Osteoblast (primary cell): ENCODE measurements at regions not wholly inside any gene's neighbourhood (a gene's known extent, or its start where the extent isn't known, plus 50 kb on each side); places are given as distances from the start of the nearest gene placed in this dataset.

Experiments used
- DNase-seq: peaks from one replicate; pipeline ENCODE4 v3.0.0; 2011; ENCODE audit warnings: low spot score, mixed read lengths; ENCODE audit not compliant: insufficient read length; ENCODE audit errors: missing footprints
- H2AFZ ChIP-seq: 2 replicates; pipeline ENCODE4 v1.6.0; 2011; ENCODE audit warnings: mild to moderate bottlenecking, low read length
- H3K27ac ChIP-seq: 2 replicates; pipeline ENCODE4 v1.5.1; 2011; ENCODE audit warnings: mild to moderate bottlenecking, low read depth, low read length, moderate library complexity
- H3K27me3 ChIP-seq: 2 replicates; pipeline ENCODE4 v1.6.0; 2012; ENCODE audit warnings: mild to moderate bottlenecking, control low read depth, inconsistent platforms, low read length, moderate library complexity; ENCODE audit not compliant: insufficient read depth
- H3K36me3 ChIP-seq: 2 replicates; pipeline ENCODE4 v1.5.1; 2011; ENCODE audit warnings: mild to moderate bottlenecking, low read length, control low read depth, moderate library complexity; ENCODE audit not compliant: insufficient read depth
- H3K4me1 ChIP-seq: 2 replicates; pipeline ENCODE4 v1.5.1; 2011; ENCODE audit warnings: mild to moderate bottlenecking, low read length, control low read depth, moderate library complexity; ENCODE audit not compliant: insufficient read depth
- H3K4me2 ChIP-seq: 2 replicates; pipeline ENCODE4 v1.6.0; 2011; ENCODE audit warnings: mild to moderate bottlenecking, low read length; ENCODE audit not compliant: insufficient read depth
- H3K4me3 ChIP-seq: fragments of 200-600 bp; sonication (generic); 3 replicates; pipeline ENCODE4 v1.5.1; 2012; ENCODE audit warnings: mild to moderate bottlenecking, low read length, inconsistent platforms; ENCODE audit not compliant: insufficient read depth
- H3K79me2 ChIP-seq: 2 replicates; pipeline ENCODE4 v1.6.0; 2012; ENCODE audit warnings: mild to moderate bottlenecking, low read length, control low read depth, inconsistent platforms; ENCODE audit not compliant: insufficient read depth
- H3K9me3 ChIP-seq: 2 replicates; pipeline ENCODE4 v1.5.1; 2011; ENCODE audit warnings: low read depth, low read length, control low read depth
- H4K20me1 ChIP-seq: 2 replicates; pipeline ENCODE4 v1.6.0; 2012; ENCODE audit warnings: mild to moderate bottlenecking, low read length, control low read depth; ENCODE audit not compliant: insufficient read depth
- TF ChIP-seq, protein P1 (sequence below): IDR thresholded peaks from 2 replicates; pipeline ENCODE4 v1.5.1; 2011; ENCODE audit warnings: mild to moderate bottlenecking, low read depth, low read length, moderate library complexity; ENCODE audit errors: extremely low read depth

DNA sequence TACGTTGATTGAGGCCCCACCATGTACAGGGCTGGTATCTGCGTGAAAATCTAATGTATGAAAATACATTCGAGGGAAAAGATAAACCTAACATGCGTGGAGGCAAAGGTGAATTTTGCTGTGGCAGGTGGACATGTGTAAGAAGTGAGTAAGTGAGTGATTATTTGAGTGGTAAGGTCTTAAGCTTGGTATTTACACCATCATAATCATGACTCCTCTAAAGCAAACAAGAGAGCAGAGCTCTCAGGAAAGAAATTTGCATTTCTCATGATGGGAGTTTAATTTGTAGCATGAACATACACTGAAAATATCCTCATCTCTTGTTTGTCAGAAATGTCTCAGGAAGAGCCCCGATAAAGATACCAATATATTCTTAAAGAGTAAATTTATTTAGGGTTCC is 260.6 kb downstream of the PSAT1 start:
- no peak for DNase-seq
- H3K36me3 ChIP-seq, result no peaks in the 10 kb centered on the region
- no peaks in the 10 kb centered on the region for H3K79me2 ChIP-seq
- H3K9me3 ChIP-seq, result no peaks in the 10 kb centered on the region
- no peaks in the 10 kb centered on the region for H4K20me1 ChIP-seq
- no peak overlapping the region for H3K4me3 ChIP-seq
- H3K4me2 ChIP-seq, result no peak overlapping the region
- H3K27me3 ChIP-seq, result peaks cover 2% of the 10 kb centered on the region
- no peak overlapping the region for H2AFZ ChIP-seq
- TF ChIP-seq, protein P1, sequence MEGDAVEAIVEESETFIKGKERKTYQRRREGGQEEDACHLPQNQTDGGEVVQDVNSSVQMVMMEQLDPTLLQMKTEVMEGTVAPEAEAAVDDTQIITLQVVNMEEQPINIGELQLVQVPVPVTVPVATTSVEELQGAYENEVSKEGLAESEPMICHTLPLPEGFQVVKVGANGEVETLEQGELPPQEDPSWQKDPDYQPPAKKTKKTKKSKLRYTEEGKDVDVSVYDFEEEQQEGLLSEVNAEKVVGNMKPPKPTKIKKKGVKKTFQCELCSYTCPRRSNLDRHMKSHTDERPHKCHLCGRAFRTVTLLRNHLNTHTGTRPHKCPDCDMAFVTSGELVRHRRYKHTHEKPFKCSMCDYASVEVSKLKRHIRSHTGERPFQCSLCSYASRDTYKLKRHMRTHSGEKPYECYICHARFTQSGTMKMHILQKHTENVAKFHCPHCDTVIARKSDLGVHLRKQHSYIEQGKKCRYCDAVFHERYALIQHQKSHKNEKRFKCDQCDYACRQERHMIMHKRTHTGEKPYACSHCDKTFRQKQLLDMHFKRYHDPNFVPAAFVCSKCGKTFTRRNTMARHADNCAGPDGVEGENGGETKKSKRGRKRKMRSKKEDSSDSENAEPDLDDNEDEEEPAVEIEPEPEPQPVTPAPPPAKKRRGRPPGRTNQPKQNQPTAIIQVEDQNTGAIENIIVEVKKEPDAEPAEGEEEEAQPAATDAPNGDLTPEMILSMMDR, result no peak
- no peak overlapping the region for H3K27ac ChIP-seq
- peaks cover 9% of the 10 kb centered on the region for H3K4me1 ChIP-seq

DNA sequence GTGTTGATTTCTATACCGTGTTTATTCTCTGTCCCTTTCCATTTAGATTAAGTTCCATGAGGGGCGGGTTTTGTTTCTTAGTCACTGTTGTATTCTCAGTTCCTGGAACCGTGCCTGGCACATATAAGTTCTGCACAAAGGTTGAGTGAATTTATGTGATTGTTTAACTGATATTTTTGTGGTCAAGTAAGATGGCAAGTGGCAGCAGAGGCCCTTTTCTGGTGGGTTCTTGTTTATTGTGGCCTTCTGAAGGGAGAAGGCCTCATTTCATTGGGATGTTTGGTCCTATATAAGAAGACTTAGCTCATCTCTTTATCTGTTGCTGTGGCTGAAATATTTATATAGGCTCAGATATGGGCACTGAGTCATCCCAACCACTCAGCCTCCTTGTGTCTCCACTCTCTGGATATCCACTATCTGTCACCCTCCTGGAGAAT is 262.5 kb downstream of the PSAT1 start:
- Histone ChIP-seq H3K79me2 (no peaks in the 10 kb centered on the region), H4K20me1 (no peaks in the 10 kb centered on the region), H3K4me3 (no peak overlapping the region), H3K4me2 (peak overlapping the region; percentile 1), H3K4me1 (peaks cover 9% of the 10 kb centered on the region), H3K9me3 (no peaks in the 10 kb centered on the region), H3K36me3 (no peaks in the 10 kb centered on the region), H3K27me3 (peaks cover 2% of the 10 kb centered on the region), H2AFZ (no peak overlapping the region), H3K27ac (no peak overlapping the region)
- TF ChIP-seq, protein P1, result no peak
- peak; percentile 68 for DNase-seq

DNA sequence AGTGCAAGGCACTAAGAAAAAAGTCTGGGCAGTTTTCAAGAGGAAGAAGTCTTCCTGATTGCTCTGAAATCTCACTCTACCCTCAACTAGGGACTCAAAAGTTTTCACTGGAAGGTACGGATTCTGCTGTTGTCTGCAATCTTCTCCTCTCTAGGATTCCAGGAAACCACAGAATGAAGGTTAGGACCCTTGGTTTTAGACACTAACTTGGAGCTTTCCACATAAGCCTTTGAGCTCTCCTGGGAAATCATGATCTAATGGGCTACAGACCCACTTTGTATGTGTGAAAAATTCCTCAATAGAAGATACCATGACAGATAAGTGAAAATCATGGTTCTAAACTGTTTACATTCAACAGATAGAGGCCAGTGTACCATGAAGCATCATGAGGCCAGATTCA is 265.1 kb downstream of the PSAT1 start:
- Histone ChIP-seq H3K27me3 (peaks cover 2% of the 10 kb centered on the region), H3K4me1 (peaks cover 17% of the 10 kb centered on the region), H3K4me3 (no peak overlapping the region), H2AFZ (no peak overlapping the region), H3K4me2 (no peak overlapping the region), H3K9me3 (no peaks in the 10 kb centered on the region), H3K27ac (no peak overlapping the region), H3K36me3 (no peaks in the 10 kb centered on the region), H4K20me1 (no peaks in the 10 kb centered on the region), H3K79me2 (no peaks in the 10 kb centered on the region)
- TF ChIP-seq, protein P1, result no peak
- no peak for DNase-seq

DNA sequence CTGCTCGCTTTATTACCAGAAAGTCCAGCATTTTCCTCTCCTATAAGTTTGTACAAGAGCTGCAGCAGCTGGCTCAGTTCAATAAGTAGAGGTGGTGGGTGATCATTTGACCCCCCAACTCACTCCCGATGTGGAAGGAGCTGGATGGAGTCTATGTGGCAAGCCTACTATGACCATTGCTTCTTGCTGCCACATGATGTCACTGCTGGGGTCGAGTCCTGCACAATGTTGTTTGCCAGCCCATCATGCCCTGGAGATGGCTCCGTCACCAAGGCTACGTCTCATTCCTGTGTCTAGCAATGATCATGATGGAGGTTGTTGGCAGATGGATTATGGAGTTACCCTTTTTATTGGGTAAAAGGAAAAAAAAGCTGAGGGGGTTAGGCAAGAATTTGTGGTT is 266.3 kb downstream of the PSAT1 start:
- no peak for DNase-seq
- Histone ChIP-seq H3K4me3 (no peak overlapping the region), H3K4me1 (peaks cover 25% of the 10 kb centered on the region), H3K27ac (no peak overlapping the region), H3K36me3 (no peaks in the 10 kb centered on the region), H3K9me3 (no peaks in the 10 kb centered on the region), H3K4me2 (no peak overlapping the region), H3K79me2 (no peaks in the 10 kb centered on the region), H3K27me3 (peaks cover 2% of the 10 kb centered on the region), H2AFZ (no peak overlapping the region), H4K20me1 (no peaks in the 10 kb centered on the region)
- TF ChIP-seq, protein P1, result no peak
